C4-2B (cell line): ENCODE measurements at regions not wholly inside any gene's neighbourhood (a gene's known extent, or its start where the extent isn't known, plus 50 kb on each side); places are given as distances from the start of the nearest gene placed in this dataset.

Experiments
- ZFX ChIP-seq: fragments of 450-650 bp; IDR thresholded peaks from 2 replicates; pipeline ENCODE4 v1.6.1; 2017
- TF ChIP-seq, protein P1 (sequence below): fragments of 450-650 bp; conservative IDR thresholded peaks from 2 replicates; pipeline ENCODE4 v1.5.1; 2017; ENCODE audit warnings: mild to moderate bottlenecking

DNA sequence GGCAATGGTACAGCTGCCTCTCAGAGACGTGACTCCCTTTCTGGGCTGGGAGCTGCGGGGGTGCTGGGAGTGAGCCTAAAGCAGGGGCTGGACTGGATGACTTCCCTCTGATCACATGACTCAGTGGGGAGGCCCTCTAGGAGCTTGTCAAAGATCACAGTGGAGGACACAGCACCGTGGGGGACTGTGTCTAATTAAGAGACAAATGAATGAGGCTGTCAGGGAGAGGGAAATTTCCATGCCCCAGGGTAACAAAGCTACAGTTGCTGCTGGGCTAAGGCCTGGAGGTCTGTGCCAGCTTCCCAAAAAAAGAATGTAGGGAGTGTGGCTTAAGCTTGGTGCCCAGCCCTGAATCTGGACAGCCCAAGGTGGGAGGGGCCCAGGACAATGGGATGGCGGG is 262.8 kb upstream of the PLET1 start:
- TF ChIP-seq, protein P1, sequence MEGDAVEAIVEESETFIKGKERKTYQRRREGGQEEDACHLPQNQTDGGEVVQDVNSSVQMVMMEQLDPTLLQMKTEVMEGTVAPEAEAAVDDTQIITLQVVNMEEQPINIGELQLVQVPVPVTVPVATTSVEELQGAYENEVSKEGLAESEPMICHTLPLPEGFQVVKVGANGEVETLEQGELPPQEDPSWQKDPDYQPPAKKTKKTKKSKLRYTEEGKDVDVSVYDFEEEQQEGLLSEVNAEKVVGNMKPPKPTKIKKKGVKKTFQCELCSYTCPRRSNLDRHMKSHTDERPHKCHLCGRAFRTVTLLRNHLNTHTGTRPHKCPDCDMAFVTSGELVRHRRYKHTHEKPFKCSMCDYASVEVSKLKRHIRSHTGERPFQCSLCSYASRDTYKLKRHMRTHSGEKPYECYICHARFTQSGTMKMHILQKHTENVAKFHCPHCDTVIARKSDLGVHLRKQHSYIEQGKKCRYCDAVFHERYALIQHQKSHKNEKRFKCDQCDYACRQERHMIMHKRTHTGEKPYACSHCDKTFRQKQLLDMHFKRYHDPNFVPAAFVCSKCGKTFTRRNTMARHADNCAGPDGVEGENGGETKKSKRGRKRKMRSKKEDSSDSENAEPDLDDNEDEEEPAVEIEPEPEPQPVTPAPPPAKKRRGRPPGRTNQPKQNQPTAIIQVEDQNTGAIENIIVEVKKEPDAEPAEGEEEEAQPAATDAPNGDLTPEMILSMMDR: no peak
- no peak for TF ChIP-seq ZFX
